ENCODE measurements at regions not wholly inside any gene's neighbourhood (a gene's known extent, or its start where the extent isn't known, plus 50 kb on each side); places are given as distances from the start of the nearest gene placed in this dataset.

DNA sequence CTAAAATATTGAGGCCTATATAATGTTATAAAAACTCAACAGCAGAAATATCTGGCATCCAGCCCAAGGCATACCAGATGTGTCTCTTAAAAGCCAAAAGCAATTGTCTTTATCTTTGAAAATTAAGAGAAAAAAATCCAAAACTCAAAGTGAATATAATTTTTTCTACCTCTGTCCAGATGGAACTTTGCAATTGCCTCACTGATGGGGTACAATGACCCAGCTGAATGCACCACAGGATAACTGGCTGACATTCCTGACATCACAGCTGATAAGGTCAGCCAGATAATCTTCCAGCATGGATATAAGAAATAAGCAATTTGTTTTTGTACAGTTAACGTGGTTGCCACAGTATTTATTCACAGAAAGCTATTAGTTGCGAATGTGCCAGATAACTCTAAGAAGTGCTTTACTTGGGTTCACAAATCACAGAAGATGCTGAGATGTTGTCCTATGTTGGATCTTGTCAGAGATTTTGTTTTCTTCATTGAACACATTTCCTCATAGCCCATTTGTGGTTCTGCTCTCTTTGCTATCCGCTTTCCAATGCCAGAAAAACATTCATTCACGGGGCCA, 566.9 kb upstream of the CCDC54 start:
- Histone ChIP-seq H3K27ac (no peak overlapping the region), H3K4me1 (no peaks in the 10 kb centered on the region), H3K9me3 (no peaks in the 10 kb centered on the region), H3K36me3 (no peaks in the 10 kb centered on the region), H3K27me3 (no peaks in the 10 kb centered on the region), H3K4me3 (replicated peaks in 1 of 3) (no peak overlapping the region)
- intact Hi-C loops (cut with DNase I): no loop called here
- 77 to 80% methylated on average over 4 of the region's 4 CpGs for WGBS, 2 donors
- TF ChIP-seq POLR2A (IDR thresholded peaks at IDR 0.05): no peak
- TF ChIP-seq, protein P1, sequence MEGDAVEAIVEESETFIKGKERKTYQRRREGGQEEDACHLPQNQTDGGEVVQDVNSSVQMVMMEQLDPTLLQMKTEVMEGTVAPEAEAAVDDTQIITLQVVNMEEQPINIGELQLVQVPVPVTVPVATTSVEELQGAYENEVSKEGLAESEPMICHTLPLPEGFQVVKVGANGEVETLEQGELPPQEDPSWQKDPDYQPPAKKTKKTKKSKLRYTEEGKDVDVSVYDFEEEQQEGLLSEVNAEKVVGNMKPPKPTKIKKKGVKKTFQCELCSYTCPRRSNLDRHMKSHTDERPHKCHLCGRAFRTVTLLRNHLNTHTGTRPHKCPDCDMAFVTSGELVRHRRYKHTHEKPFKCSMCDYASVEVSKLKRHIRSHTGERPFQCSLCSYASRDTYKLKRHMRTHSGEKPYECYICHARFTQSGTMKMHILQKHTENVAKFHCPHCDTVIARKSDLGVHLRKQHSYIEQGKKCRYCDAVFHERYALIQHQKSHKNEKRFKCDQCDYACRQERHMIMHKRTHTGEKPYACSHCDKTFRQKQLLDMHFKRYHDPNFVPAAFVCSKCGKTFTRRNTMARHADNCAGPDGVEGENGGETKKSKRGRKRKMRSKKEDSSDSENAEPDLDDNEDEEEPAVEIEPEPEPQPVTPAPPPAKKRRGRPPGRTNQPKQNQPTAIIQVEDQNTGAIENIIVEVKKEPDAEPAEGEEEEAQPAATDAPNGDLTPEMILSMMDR (IDR thresholded peaks at IDR 0.05): no peak
- no peak for DNase-seq

DNA sequence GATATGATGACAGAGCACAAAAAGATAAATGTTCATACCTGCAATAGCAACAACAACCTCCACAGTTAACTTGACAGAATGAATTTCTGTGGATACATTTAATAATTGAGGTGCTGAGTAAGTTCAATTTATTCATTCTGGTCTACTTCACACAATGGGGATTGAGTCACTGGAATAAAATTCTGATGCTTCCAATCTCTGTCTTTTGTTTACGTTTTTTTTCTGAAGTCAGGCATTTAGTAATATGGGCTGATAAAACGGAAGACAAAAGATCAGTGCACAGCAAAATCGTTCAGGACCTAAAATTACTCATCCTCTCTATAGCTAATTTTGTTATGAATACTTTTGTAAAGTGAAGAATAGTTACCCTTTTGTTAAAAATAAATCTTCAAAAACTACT, 565.9 kb upstream of the CCDC54 start:
- intact Hi-C loops (cut with DNase I): no loop called here
- Histone ChIP-seq H3K9me3 (no peaks in the 10 kb centered on the region), H3K27ac (no peak overlapping the region), H3K4me3 (replicated peaks in 1 of 3) (no peak overlapping the region), H3K27me3 (no peaks in the 10 kb centered on the region), H3K4me1 (no peaks in the 10 kb centered on the region), H3K36me3 (no peaks in the 10 kb centered on the region)
- TF ChIP-seq, protein P1 (IDR thresholded peaks at IDR 0.05): no peak
- no peak for TF ChIP-seq POLR2A (IDR thresholded peaks at IDR 0.05)
- DNase-seq: no peak
- 72 to 74% methylated on average over 3 of the region's 3 CpGs for WGBS, 2 donors

DNA sequence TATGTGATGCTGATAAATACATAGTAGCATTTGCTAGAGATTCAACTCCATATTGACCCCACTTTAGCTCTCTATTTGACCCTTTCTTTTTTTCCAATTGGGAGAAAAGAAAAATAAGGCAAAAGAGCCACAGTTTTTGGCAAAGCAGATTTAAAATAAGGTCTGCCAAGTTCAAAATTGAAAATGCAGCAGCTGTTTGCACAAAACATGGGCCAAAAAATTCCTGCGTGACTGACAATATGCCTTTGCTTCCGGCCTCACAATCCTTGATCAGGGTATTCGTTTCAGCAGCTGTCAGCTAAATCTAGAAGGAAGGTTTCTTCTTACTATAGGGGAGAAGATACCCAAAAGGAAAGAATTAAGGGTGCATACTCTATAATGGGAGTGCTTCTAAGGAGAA, 563.5 kb upstream of the CCDC54 start:
- intact Hi-C loops (cut with DNase I): no loop called here
- DNase-seq: no peak
- no peaks in the 10 kb centered on the region for H3K36me3 ChIP-seq
- H3K9me3 ChIP-seq: no peaks in the 10 kb centered on the region
- no peak overlapping the region for H3K27ac ChIP-seq
- H3K4me3 ChIP-seq (replicated peaks in 1 of 3): no peak overlapping the region
- no peaks in the 10 kb centered on the region for H3K4me1 ChIP-seq
- no peaks in the 10 kb centered on the region for H3K27me3 ChIP-seq
- 72 to 74% methylated on average over 3 of the region's 3 CpGs for WGBS, 2 donors
- TF ChIP-seq, protein P1 (IDR thresholded peaks at IDR 0.05): no peak
- no peak for TF ChIP-seq POLR2A (IDR thresholded peaks at IDR 0.05)

DNA sequence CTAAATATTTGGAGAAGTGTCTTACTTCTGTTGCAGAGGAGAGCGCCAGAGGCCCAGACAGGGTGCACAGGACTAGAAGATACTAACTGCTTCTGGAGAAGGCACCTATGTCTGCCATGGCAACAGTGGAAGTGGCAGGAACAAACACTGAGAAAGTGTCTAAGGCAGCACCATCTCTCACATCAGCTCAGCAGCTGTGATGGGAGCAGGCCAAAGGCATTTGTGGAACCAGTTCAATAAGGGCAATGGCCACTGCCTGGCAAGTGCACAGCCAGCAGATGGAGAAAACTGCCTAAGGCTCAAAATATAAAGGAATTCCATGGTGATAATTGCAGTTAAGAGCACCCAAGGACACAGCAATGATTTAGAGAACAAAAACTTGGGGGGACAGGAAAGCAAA, 563.0 kb upstream of the CCDC54 start:
- no peaks in the 10 kb centered on the region for H3K9me3 ChIP-seq
- H3K4me3 ChIP-seq (replicated peaks in 1 of 3): no peak overlapping the region
- no peaks in the 10 kb centered on the region for H3K4me1 ChIP-seq
- intact Hi-C loops (cut with DNase I): no loop called here
- no peak overlapping the region for H3K27ac ChIP-seq
- 89 to 96% methylated on average over 1 of the region's 1 CpG for WGBS, 2 donors
- no peak for DNase-seq
- TF ChIP-seq, protein P1 (IDR thresholded peaks at IDR 0.05): no peak
- no peak for TF ChIP-seq POLR2A (IDR thresholded peaks at IDR 0.05)
- no peaks in the 10 kb centered on the region for H3K27me3 ChIP-seq
- no peaks in the 10 kb centered on the region for H3K36me3 ChIP-seq

DNA sequence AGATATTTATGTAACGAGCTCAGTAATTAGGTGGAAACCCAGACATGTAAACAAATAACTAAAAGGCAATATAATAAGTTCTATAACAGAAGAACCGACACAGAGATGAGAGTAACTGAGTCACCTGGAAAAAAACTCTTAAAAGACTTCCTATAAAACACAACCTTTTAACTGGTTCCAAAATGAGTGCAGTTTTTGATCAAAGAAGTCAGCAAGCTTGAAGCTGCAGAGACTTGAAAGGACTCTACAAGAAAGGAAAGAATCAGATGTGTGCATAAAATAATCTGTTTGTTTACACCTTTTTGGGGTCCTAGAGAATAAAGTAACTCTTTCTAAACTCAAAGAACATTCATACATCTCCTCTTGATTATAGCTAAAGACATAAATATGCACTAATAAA, 560.4 kb upstream of the CCDC54 start:
- H3K4me1 ChIP-seq: no peaks in the 10 kb centered on the region
- no peaks in the 10 kb centered on the region for H3K9me3 ChIP-seq
- 85 to 88% methylated on average over 2 of the region's 2 CpGs for WGBS, 2 donors
- H3K4me3 ChIP-seq (replicated peaks in 1 of 3): no peak overlapping the region
- DNase-seq: no peak
- intact Hi-C loops (cut with DNase I): no loop called here
- H3K27me3 ChIP-seq: no peaks in the 10 kb centered on the region
- TF ChIP-seq, protein P1 (IDR thresholded peaks at IDR 0.05): no peak
- TF ChIP-seq POLR2A (IDR thresholded peaks at IDR 0.05): no peak
- H3K36me3 ChIP-seq: no peaks in the 10 kb centered on the region
- H3K27ac ChIP-seq: no peak overlapping the region
